ENCODE measurements at regions not wholly inside any gene's neighbourhood (a gene's known extent, or its start where the extent isn't known, plus 50 kb on each side); places are given as distances from the start of the nearest gene placed in this dataset.
"Not testable (repeated sequence)": the region's sequence is repeated elsewhere in the genome, so short reads cannot be mapped to it uniquely, and the experiment has no call there.

- no peak overlapping the region for H3K27ac Mint-ChIP-seq (ENCODE audit: unreplicated experiment)
- no peak overlapping the region for H3K4me3 Mint-ChIP-seq
- no peaks in the 10 kb centered on the region for H3K36me3 Mint-ChIP-seq (ENCODE audit: low read depth)
- H3K27me3 Mint-ChIP-seq (ENCODE audit: low read depth) = no peaks in the 10 kb centered on the region
- H3K4me1 Mint-ChIP-seq = no peaks in the 10 kb centered on the region
- no peak for DNase-seq (ENCODE audit: low read depth, low spot score)
- TF ChIP-seq CTCF (conservative IDR thresholded peaks at IDR 0.05) = no peak
- H3K9me3 Mint-ChIP-seq = no peaks in the 10 kb centered on the region
Measured at GRCh38 chr10:56222237-56222636, 138.8 kb downstream of the ZWINT start.

- Mint-ChIP-seq H3K9me3 (peaks cover 7% of the 10 kb centered on the region), H3K4me1 (no peaks in the 10 kb centered on the region), H3K27me3 (ENCODE audit: low read depth) (no peaks in the 10 kb centered on the region), H3K4me3 (no peak overlapping the region), H3K36me3 (ENCODE audit: low read depth) (no peaks in the 10 kb centered on the region), H3K27ac (ENCODE audit: unreplicated experiment) (no peak overlapping the region)
- TF ChIP-seq CTCF (conservative IDR thresholded peaks at IDR 0.05) = no peak
- no peak for DNase-seq (ENCODE audit: low read depth, low spot score)
Measured at GRCh38 chr10:56212951-56213350, 148.1 kb downstream of the ZWINT start.

GRCh38 chr10:56181607-56182006 is 179.5 kb downstream of the ZWINT start:
- Mint-ChIP-seq H3K27me3 (ENCODE audit: low read depth) (no peaks in the 10 kb centered on the region), H3K4me1 (no peaks in the 10 kb centered on the region), H3K27ac (ENCODE audit: unreplicated experiment) (no peak overlapping the region), H3K9me3 (peaks cover 3% of the 10 kb centered on the region), H3K36me3 (ENCODE audit: low read depth) (no peaks in the 10 kb centered on the region), H3K4me3 (no peak overlapping the region)
- no peak for TF ChIP-seq CTCF (conservative IDR thresholded peaks at IDR 0.05)
- DNase-seq (ENCODE audit: low read depth, low spot score) = no peak

- TF ChIP-seq CTCF (conservative IDR thresholded peaks at IDR 0.05) = no peak
- H3K9me3 Mint-ChIP-seq = no peaks in the 10 kb centered on the region
Measured at GRCh38 chr10:56178210-56178609, 182.8 kb downstream of the ZWINT start.

GRCh38 chr10:56155091-56155513 is 206.0 kb downstream of the ZWINT start:
- H3K27ac Mint-ChIP-seq (ENCODE audit: unreplicated experiment); H3K9me3 Mint-ChIP-seq; H3K4me3 Mint-ChIP-seq; H3K4me1 Mint-ChIP-seq; H3K36me3 Mint-ChIP-seq (ENCODE audit: low read depth); DNase-seq (ENCODE audit: low read depth, low spot score); H3K27me3 Mint-ChIP-seq (ENCODE audit: low read depth): not testable (repeated sequence)

More at GRCh38 chr10:56178210-56178609, 182.8 kb downstream of the ZWINT start:
- H3K4me1 Mint-ChIP-seq = no peaks in the 10 kb centered on the region
- no peak overlapping the region for H3K27ac Mint-ChIP-seq (ENCODE audit: unreplicated experiment)
- no peaks in the 10 kb centered on the region for H3K36me3 Mint-ChIP-seq (ENCODE audit: low read depth)
- DNase-seq (ENCODE audit: low read depth, low spot score) = no peak
- no peak overlapping the region for H3K4me3 Mint-ChIP-seq
- H3K27me3 Mint-ChIP-seq (ENCODE audit: low read depth) = no peaks in the 10 kb centered on the region

GRCh38 chr10:56146806-56147205 is 214.3 kb downstream of the ZWINT start:
- no peak overlapping the region for H3K27ac Mint-ChIP-seq (ENCODE audit: unreplicated experiment)
- peaks cover 3% of the 10 kb centered on the region for H3K9me3 Mint-ChIP-seq
- no peaks in the 10 kb centered on the region for H3K36me3 Mint-ChIP-seq (ENCODE audit: low read depth)
- no peak for TF ChIP-seq CTCF (conservative IDR thresholded peaks at IDR 0.05)
- H3K4me3 Mint-ChIP-seq = no peak overlapping the region
- H3K4me1 Mint-ChIP-seq = no peaks in the 10 kb centered on the region
- no peak for DNase-seq (ENCODE audit: low read depth, low spot score)
- H3K27me3 Mint-ChIP-seq (ENCODE audit: low read depth) = no peaks in the 10 kb centered on the region
